Trophoblast cell (in vitro differentiated cells and primary cell): ENCODE measurements at regions not wholly inside any gene's neighbourhood (a gene's known extent, or its start where the extent isn't known, plus 50 kb on each side); places are given as distances from the start of the nearest gene placed in this dataset.

Experiments
- DNase-seq, 2 donors: peaks; one replicate each; pipeline ENCODE4 v3.0.0-alpha.2; 2016
- H2AFZ ChIP-seq: 2 replicates; pipeline ENCODE4 v1.6.1; 2013; ENCODE audit warnings: low read length, moderate library complexity, mild to moderate bottlenecking; ENCODE audit not compliant: insufficient read depth, poor library complexity
- H2AK5ac ChIP-seq: 2 replicates; pipeline ENCODE4 v1.6.1; 2013; ENCODE audit warnings: mild to moderate bottlenecking, low read length
- H2BK120ac ChIP-seq: 2 replicates; pipeline ENCODE4 v1.6.1; 2013; ENCODE audit warnings: low read length, mild to moderate bottlenecking, moderate library complexity; ENCODE audit not compliant: insufficient read depth, poor library complexity
- H2BK12ac ChIP-seq: 2 replicates; pipeline ENCODE4 v1.6.1; 2013; ENCODE audit warnings: mild to moderate bottlenecking, low read length, moderate library complexity
- H2BK5ac ChIP-seq: 2 replicates; pipeline ENCODE4 v1.6.1; 2013; ENCODE audit warnings: low read length, low read depth, moderate library complexity, mild to moderate bottlenecking; ENCODE audit not compliant: poor library complexity
- H3K14ac ChIP-seq: 2 replicates; pipeline ENCODE4 v1.6.1; 2013; ENCODE audit warnings: mild to moderate bottlenecking, low read length
- H3K18ac ChIP-seq: 2 replicates; pipeline ENCODE4 v1.6.1; 2013; ENCODE audit warnings: mild to moderate bottlenecking, low read length
- H3K23ac ChIP-seq: 2 replicates; pipeline ENCODE4 v1.6.1; 2013; ENCODE audit warnings: low read length
- H3K27ac ChIP-seq: 2 replicates; pipeline ENCODE4 v1.5.1; 2013; ENCODE audit warnings: low read depth, mild to moderate bottlenecking, inconsistent platforms, low read length, moderate library complexity
- H3K27me3 ChIP-seq: 2 replicates; pipeline ENCODE4 v1.6.1; 2013; ENCODE audit warnings: inconsistent platforms, mild to moderate bottlenecking, low read length, moderate library complexity; ENCODE audit not compliant: insufficient read depth
- H3K36me3 ChIP-seq, 2 experiments: 1 replicate in 1 of 2; 2 replicates in 1 of 2; pipeline ENCODE4 v1.6.1; 2013; ENCODE audit warnings: low read length in 2 of 2, mild to moderate bottlenecking in 2 of 2, moderate library complexity in 1 of 2; ENCODE audit not compliant: insufficient read depth in 2 of 2, control insufficient read depth in 1 of 2
- H3K4ac ChIP-seq: 2 replicates; pipeline ENCODE4 v1.6.1; 2013; ENCODE audit warnings: low read depth, mild to moderate bottlenecking, low read length, moderate library complexity
- H3K4me1 ChIP-seq, 2 experiments: 1 replicate in 1 of 2; 2 replicates in 1 of 2; pipeline ENCODE4 v1.6.1; 2013; ENCODE audit warnings: low read length in 2 of 2, mild to moderate bottlenecking in 2 of 2, moderate library complexity in 1 of 2; ENCODE audit not compliant: insufficient read depth in 2 of 2, control insufficient read depth in 1 of 2
- H3K4me2 ChIP-seq: 2 replicates; pipeline ENCODE4 v1.6.1; 2013; ENCODE audit warnings: inconsistent platforms, mild to moderate bottlenecking, low read length, moderate library complexity
- H3K4me3 ChIP-seq: 2 replicates; pipeline ENCODE4 v1.5.1; 2013; ENCODE audit warnings: mild to moderate bottlenecking, low read depth, low read length, inconsistent platforms
- H3K79me1 ChIP-seq: one replicate; pipeline ENCODE4 v1.6.1; 2013; ENCODE audit warnings: low read length
- H3K79me2 ChIP-seq: 2 replicates; pipeline ENCODE4 v1.6.1; 2013; ENCODE audit warnings: low read length, mild to moderate bottlenecking; ENCODE audit not compliant: control insufficient read depth, insufficient read depth, poor library complexity
- H3K9ac ChIP-seq: 2 replicates; pipeline ENCODE4 v1.6.1; 2013; ENCODE audit warnings: mild to moderate bottlenecking, low read length
- H3K9me3 ChIP-seq: 2 replicates; pipeline ENCODE4 v1.6.1; 2013; ENCODE audit warnings: low read depth, mild to moderate bottlenecking, control low read depth, inconsistent platforms, low read length; ENCODE audit not compliant: insufficient read depth
- H4K12ac ChIP-seq: 2 replicates; pipeline ENCODE4 v1.6.1; 2013; ENCODE audit warnings: low read depth, mild to moderate bottlenecking, low read length, moderate library complexity
- H4K8ac ChIP-seq: 2 replicates; pipeline ENCODE4 v1.6.1; 2013; ENCODE audit warnings: low read depth, mild to moderate bottlenecking, low read length, moderate library complexity
- H4K91ac ChIP-seq: one replicate; pipeline ENCODE4 v1.6.1; 2013; ENCODE audit warnings: low read depth, mild to moderate bottlenecking, low read length, moderate library complexity
- WGBS: extraction: QIAGEN DNeasy Blood & Tissue Kit; methylation state at CpG from one replicate; pipeline ENCODE4 v1.1.7; 2013; ENCODE audit warnings: missing lambda C conversion rate; ENCODE audit not compliant: insufficient read length, insufficient coverage; ENCODE audit errors: extremely low coverage; 5-methylcytosine and 5-hydroxymethylcytosine counted together

- Histone ChIP-seq H2BK12ac (no peak overlapping the region), H3K14ac (no peak overlapping the region), H4K91ac (no peak overlapping the region), H3K36me3 (no peaks in the 10 kb centered on the region), H3K9ac (no peak overlapping the region), H3K4me3 (no peak overlapping the region), H3K4me2 (no peak overlapping the region), H2AFZ (no peak overlapping the region), H2AK5ac (no peak overlapping the region), H3K18ac (no peak overlapping the region), H3K4me1 (no peaks in the 10 kb centered on the region), H2BK5ac (no peak overlapping the region), H3K27ac (no peak overlapping the region), H4K8ac (no peak overlapping the region), H2BK120ac (no peak overlapping the region), H3K79me1 (no peaks in the 10 kb centered on the region), H3K79me2 (no peaks in the 10 kb centered on the region), H3K27me3 (no peaks in the 10 kb centered on the region), H3K23ac (no peak overlapping the region), H4K12ac (no peak overlapping the region), H3K4ac (no peak overlapping the region), H3K9me3 (no peaks in the 10 kb centered on the region)
- DNase-seq = no peak
- no CpG with 5 or more reads among the region's 1 CpG for WGBS
Observed at GRCh38 chrX:26999634-27000033, 463.5 kb downstream of the PPP4R3C start.

GRCh38 chrX:26958261-26958660 lies 504.9 kb downstream of the PPP4R3C start:
- DNase-seq = no peak
- no peak overlapping the region for H2AFZ ChIP-seq
- no peak overlapping the region for H3K27ac ChIP-seq
- no peak overlapping the region for H3K4me2 ChIP-seq
- no peak overlapping the region for H4K8ac ChIP-seq
- H3K36me3 ChIP-seq = no peaks in the 10 kb centered on the region
- no peaks in the 10 kb centered on the region for H3K9me3 ChIP-seq
- no peak overlapping the region for H4K91ac ChIP-seq
- H2BK12ac ChIP-seq = no peak overlapping the region
- no peak overlapping the region for H2BK120ac ChIP-seq
- H3K27me3 ChIP-seq = no peaks in the 10 kb centered on the region
- H3K18ac ChIP-seq = no peak overlapping the region
- no peak overlapping the region for H3K4me3 ChIP-seq
- H3K4me1 ChIP-seq = no peaks in the 10 kb centered on the region
- H3K23ac ChIP-seq = no peak overlapping the region
- H3K14ac ChIP-seq = no peak overlapping the region
- no peak overlapping the region for H2AK5ac ChIP-seq
- H3K79me2 ChIP-seq = no peaks in the 10 kb centered on the region
- H2BK5ac ChIP-seq = no peak overlapping the region
- WGBS = no CpG with 5 or more reads among the region's 3 CpGs
- H3K79me1 ChIP-seq = no peaks in the 10 kb centered on the region
- H3K9ac ChIP-seq = no peak overlapping the region
- no peak overlapping the region for H3K4ac ChIP-seq
- no peak overlapping the region for H4K12ac ChIP-seq

- H3K18ac ChIP-seq = no peak overlapping the region
- H3K9me3 ChIP-seq = no peaks in the 10 kb centered on the region
- no peak overlapping the region for H3K23ac ChIP-seq
- H3K4me1 ChIP-seq = no peaks in the 10 kb centered on the region
- no peak overlapping the region for H3K4ac ChIP-seq
- WGBS = no CpG with 5 or more reads among the region's 2 CpGs
- H2BK5ac ChIP-seq = no peak overlapping the region
- H3K36me3 ChIP-seq = no peaks in the 10 kb centered on the region
- no peaks in the 10 kb centered on the region for H3K79me2 ChIP-seq
- H3K27ac ChIP-seq = no peak overlapping the region
- no peak overlapping the region for H3K9ac ChIP-seq
- H4K91ac ChIP-seq = no peak overlapping the region
- no peak overlapping the region for H3K4me3 ChIP-seq
- H4K12ac ChIP-seq = no peak overlapping the region
- DNase-seq = peak in 1 of 2 donors; percentile 13
- H2AFZ ChIP-seq = no peak overlapping the region
- H2BK120ac ChIP-seq = no peak overlapping the region
- H3K27me3 ChIP-seq = no peaks in the 10 kb centered on the region
- no peak overlapping the region for H4K8ac ChIP-seq
- no peak overlapping the region for H2BK12ac ChIP-seq
- no peak overlapping the region for H3K14ac ChIP-seq
- no peak overlapping the region for H2AK5ac ChIP-seq
- H3K79me1 ChIP-seq = no peaks in the 10 kb centered on the region
- H3K4me2 ChIP-seq = no peak overlapping the region
Observed at GRCh38 chrX:26954029-26954428, 509.1 kb downstream of the PPP4R3C start.

DNA sequence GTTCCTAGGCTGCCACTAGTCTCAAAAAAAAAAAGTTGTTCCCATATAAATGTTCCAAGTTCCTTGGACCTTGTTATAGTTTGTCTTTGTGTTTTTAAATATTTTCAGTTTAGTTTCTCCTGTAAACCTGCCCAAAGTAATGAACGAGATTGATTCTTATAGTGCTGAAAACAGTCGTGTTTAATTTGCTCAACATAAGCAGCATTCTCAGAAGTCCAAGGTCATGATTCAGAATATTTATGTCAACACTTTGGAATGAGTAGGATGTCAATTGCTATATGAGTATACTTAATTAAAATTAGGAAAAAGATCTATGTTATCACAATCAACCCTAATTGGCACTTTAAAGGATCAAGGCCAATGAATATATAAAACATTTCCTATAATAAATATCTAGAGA lies 510.9 kb downstream of the PPP4R3C start:
- Histone ChIP-seq H2BK5ac (no peak overlapping the region), H3K27ac (no peak overlapping the region), H2BK120ac (no peak overlapping the region), H3K9me3 (no peaks in the 10 kb centered on the region), H3K14ac (no peak overlapping the region), H2AK5ac (no peak overlapping the region), H2AFZ (no peak overlapping the region), H3K9ac (no peak overlapping the region), H4K12ac (no peak overlapping the region), H3K4me3 (no peak overlapping the region), H3K18ac (no peak overlapping the region), H3K27me3 (no peaks in the 10 kb centered on the region), H3K79me1 (no peaks in the 10 kb centered on the region), H4K91ac (no peak overlapping the region), H2BK12ac (no peak overlapping the region), H3K23ac (no peak overlapping the region), H3K36me3 (no peaks in the 10 kb centered on the region), H4K8ac (no peak overlapping the region), H3K79me2 (no peaks in the 10 kb centered on the region), H3K4me2 (no peak overlapping the region), H3K4me1 (no peaks in the 10 kb centered on the region), H3K4ac (no peak overlapping the region)
- no CpG with 5 or more reads among the region's 2 CpGs for WGBS
- peak in 1 of 2 donors; percentile 48 for DNase-seq
